ENCODE measurements at regions not wholly inside any gene's neighbourhood (a gene's known extent, or its start where the extent isn't known, plus 50 kb on each side); places are given as distances from the start of the nearest gene placed in this dataset.
"Not testable (repeated sequence)": the region's sequence is repeated elsewhere in the genome, so short reads cannot be mapped to it uniquely, and the experiment has no call there.

DNA sequence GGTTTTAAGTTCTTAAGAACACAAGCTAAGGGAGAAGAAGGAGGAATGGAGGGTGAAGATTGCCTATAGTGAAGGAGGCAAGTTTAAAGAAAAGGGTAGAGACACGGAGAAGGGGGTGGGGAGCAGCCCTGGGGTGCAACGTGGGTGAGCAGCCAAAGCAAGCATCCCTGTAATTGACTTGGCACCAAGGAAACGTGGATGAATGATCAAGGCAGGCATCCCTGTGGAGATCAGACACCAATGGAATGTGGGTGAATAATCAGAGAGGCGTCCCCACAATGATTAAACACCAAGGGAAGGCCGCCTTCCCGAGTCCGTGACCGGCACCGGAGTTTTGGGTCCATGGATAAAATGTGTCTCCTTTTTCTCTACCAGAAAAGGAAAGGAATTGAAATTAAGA is 58.4 kb upstream of the CCDC90B start:
- TF ChIP-seq, protein P1, sequence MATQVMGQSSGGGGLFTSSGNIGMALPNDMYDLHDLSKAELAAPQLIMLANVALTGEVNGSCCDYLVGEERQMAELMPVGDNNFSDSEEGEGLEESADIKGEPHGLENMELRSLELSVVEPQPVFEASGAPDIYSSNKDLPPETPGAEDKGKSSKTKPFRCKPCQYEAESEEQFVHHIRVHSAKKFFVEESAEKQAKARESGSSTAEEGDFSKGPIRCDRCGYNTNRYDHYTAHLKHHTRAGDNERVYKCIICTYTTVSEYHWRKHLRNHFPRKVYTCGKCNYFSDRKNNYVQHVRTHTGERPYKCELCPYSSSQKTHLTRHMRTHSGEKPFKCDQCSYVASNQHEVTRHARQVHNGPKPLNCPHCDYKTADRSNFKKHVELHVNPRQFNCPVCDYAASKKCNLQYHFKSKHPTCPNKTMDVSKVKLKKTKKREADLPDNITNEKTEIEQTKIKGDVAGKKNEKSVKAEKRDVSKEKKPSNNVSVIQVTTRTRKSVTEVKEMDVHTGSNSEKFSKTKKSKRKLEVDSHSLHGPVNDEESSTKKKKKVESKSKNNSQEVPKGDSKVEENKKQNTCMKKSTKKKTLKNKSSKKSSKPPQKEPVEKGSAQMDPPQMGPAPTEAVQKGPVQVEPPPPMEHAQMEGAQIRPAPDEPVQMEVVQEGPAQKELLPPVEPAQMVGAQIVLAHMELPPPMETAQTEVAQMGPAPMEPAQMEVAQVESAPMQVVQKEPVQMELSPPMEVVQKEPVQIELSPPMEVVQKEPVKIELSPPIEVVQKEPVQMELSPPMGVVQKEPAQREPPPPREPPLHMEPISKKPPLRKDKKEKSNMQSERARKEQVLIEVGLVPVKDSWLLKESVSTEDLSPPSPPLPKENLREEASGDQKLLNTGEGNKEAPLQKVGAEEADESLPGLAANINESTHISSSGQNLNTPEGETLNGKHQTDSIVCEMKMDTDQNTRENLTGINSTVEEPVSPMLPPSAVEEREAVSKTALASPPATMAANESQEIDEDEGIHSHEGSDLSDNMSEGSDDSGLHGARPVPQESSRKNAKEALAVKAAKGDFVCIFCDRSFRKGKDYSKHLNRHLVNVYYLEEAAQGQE (IDR thresholded peaks at IDR 0.05; ENCODE audit: borderline replicate concordance) = not testable (repeated sequence)
- TF ChIP-seq, protein P2, sequence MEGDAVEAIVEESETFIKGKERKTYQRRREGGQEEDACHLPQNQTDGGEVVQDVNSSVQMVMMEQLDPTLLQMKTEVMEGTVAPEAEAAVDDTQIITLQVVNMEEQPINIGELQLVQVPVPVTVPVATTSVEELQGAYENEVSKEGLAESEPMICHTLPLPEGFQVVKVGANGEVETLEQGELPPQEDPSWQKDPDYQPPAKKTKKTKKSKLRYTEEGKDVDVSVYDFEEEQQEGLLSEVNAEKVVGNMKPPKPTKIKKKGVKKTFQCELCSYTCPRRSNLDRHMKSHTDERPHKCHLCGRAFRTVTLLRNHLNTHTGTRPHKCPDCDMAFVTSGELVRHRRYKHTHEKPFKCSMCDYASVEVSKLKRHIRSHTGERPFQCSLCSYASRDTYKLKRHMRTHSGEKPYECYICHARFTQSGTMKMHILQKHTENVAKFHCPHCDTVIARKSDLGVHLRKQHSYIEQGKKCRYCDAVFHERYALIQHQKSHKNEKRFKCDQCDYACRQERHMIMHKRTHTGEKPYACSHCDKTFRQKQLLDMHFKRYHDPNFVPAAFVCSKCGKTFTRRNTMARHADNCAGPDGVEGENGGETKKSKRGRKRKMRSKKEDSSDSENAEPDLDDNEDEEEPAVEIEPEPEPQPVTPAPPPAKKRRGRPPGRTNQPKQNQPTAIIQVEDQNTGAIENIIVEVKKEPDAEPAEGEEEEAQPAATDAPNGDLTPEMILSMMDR (IDR thresholded peaks at IDR 0.05; ENCODE audit: poor library complexity, severe bottlenecking) = not testable (repeated sequence)
- not testable (repeated sequence) for TF ChIP-seq EZH2 (IDR thresholded peaks at IDR 0.05; ENCODE audit: borderline replicate concordance, insufficient read depth, low read length, poor library complexity, severe bottlenecking); TAF1 (IDR thresholded peaks at IDR 0.05; ENCODE audit: low read depth)
